Right forelimb (tissue), 1 donor: ENCODE measurements at regions not wholly inside any gene's neighbourhood (a gene's known extent, or its start where the extent isn't known, plus 50 kb on each side); places are given as distances from the start of the nearest gene placed in this dataset.

Experiments used
- DNase-seq: peaks from one replicate; pipeline ENCODE4 v3.0.0-alpha.2; 2018

GRCh38 chr7:22618528-22618927, 108.5 kb upstream of the IL6 start:
- DNase-seq: no peak

GRCh38 chr7:22617166-22617565, 109.8 kb upstream of the IL6 start:
- no peak for DNase-seq

GRCh38 chr7:22613496-22613895, 113.5 kb upstream of the IL6 start:
- DNase-seq: no peak

- no peak for DNase-seq
These were observed 112.8 kb upstream of the STEAP1B start for GRCh38 chr7:22612776-22613175.

- no peak for DNase-seq
These were observed 111.7 kb upstream of the STEAP1B start for GRCh38 chr7:22611758-22612079.

- no peak for DNase-seq
These were observed 111.2 kb upstream of the STEAP1B start for GRCh38 chr7:22610951-22611757.

GRCh38 chr7:22610263-22610662, 110.3 kb upstream of the STEAP1B start:
- DNase-seq: no peak

GRCh38 chr7:22607180-22607579, 107.2 kb upstream of the STEAP1B start:
- no peak for DNase-seq

GRCh38 chr7:22604246-22604645, 104.3 kb upstream of the STEAP1B start:
- no peak for DNase-seq

GRCh38 chr7:22601812-22602565, 102.0 kb upstream of the STEAP1B start:
- peak; percentile 45 for DNase-seq

- DNase-seq: no peak
These were observed 101.4 kb upstream of the STEAP1B start for GRCh38 chr7:22601408-22601807.

GRCh38 chr7:22601003-22601402, 101.0 kb upstream of the STEAP1B start:
- DNase-seq: no peak

- DNase-seq: no peak
These were observed 98.4 kb upstream of the STEAP1B start for GRCh38 chr7:22598318-22598920.

- DNase-seq: no peak
These were observed 97.9 kb upstream of the STEAP1B start for GRCh38 chr7:22597844-22598243.

GRCh38 chr7:22596763-22597400, 96.9 kb upstream of the STEAP1B start:
- no peak for DNase-seq

- no peak for DNase-seq
These were observed 94.0 kb upstream of the STEAP1B start for GRCh38 chr7:22594020-22594419.

GRCh38 chr7:22591271-22591670, 91.3 kb upstream of the STEAP1B start:
- DNase-seq: no peak

- DNase-seq: peak; percentile 77
These were observed 89.7 kb upstream of the STEAP1B start for GRCh38 chr7:22589641-22590201.

- no peak for DNase-seq
These were observed 88.4 kb upstream of the STEAP1B start for GRCh38 chr7:22588351-22588750.

GRCh38 chr7:22587322-22587721, 87.3 kb upstream of the STEAP1B start:
- DNase-seq: no peak

- no peak for DNase-seq
These were observed 86.8 kb upstream of the STEAP1B start for GRCh38 chr7:22586786-22587140.

- DNase-seq: no peak
These were observed 86.3 kb upstream of the STEAP1B start for GRCh38 chr7:22586101-22586785.

- no peak for DNase-seq
These were observed 84.2 kb upstream of the STEAP1B start for GRCh38 chr7:22584179-22584578.
